GM19035 (cell line): ENCODE measurements at regions not wholly inside any gene's neighbourhood (a gene's known extent, or its start where the extent isn't known, plus 50 kb on each side); places are given as distances from the start of the nearest gene placed in this dataset.
"Not testable (repeated sequence)": the region's sequence is repeated elsewhere in the genome, so short reads cannot be mapped to it uniquely, and the experiment has no call there.

ENCODE experiments used
- ATAC-seq: cut with Tn5 transposase; IDR thresholded peaks from one replicate; pipeline ENCODE4 v1.9.1; 2021; ENCODE audit not compliant: unreplicated experiment

- ATAC-seq = no peak
These were observed 194.2 kb upstream of the GLRA1 start for GRCh38 chr5:152118676-152119470.

GRCh38 chr5:152116934-152117333 is 192.3 kb upstream of the GLRA1 start:
- ATAC-seq = no peak

- ATAC-seq = no peak
These were observed 188.8 kb upstream of the GLRA1 start for GRCh38 chr5:152113401-152113800.

GRCh38 chr5:152107220-152107619 is 182.6 kb upstream of the GLRA1 start:
- ATAC-seq = no peak

GRCh38 chr5:152106571-152106970 is 181.9 kb upstream of the GLRA1 start:
- ATAC-seq = no peak

- ATAC-seq = no peak
These were observed 180.4 kb upstream of the GLRA1 start for GRCh38 chr5:152105085-152105484.

- ATAC-seq = no peak
These were observed 179.6 kb upstream of the GLRA1 start for GRCh38 chr5:152104211-152104610.

- ATAC-seq = not testable (repeated sequence)
These were observed 178.3 kb upstream of the GLRA1 start for GRCh38 chr5:152102908-152103307.

GRCh38 chr5:152102057-152102456 is 177.4 kb upstream of the GLRA1 start:
- ATAC-seq = no peak

GRCh38 chr5:152100462-152100861 is 175.8 kb upstream of the GLRA1 start:
- ATAC-seq = no peak

- no peak for ATAC-seq
These were observed 172.5 kb upstream of the GLRA1 start for GRCh38 chr5:152097128-152097527.

- no peak for ATAC-seq
These were observed 170.1 kb upstream of the GLRA1 start for GRCh38 chr5:152094716-152095115.

- ATAC-seq = no peak
These were observed 169.4 kb upstream of the GLRA1 start for GRCh38 chr5:152094060-152094459.

- ATAC-seq = no peak
These were observed 167.9 kb upstream of the GLRA1 start for GRCh38 chr5:152092580-152092979.

GRCh38 chr5:152089644-152090043 is 165.0 kb upstream of the GLRA1 start:
- ATAC-seq = no peak

GRCh38 chr5:152086668-152087067 is 162.0 kb upstream of the GLRA1 start:
- no peak for ATAC-seq

GRCh38 chr5:152084476-152084875 is 159.8 kb upstream of the GLRA1 start:
- no peak for ATAC-seq

- ATAC-seq = no peak
These were observed 158.6 kb upstream of the GLRA1 start for GRCh38 chr5:152083231-152083630.

GRCh38 chr5:152072091-152072490 is 147.4 kb upstream of the GLRA1 start:
- no peak for ATAC-seq

- no peak for ATAC-seq
These were observed 145.9 kb upstream of the GLRA1 start for GRCh38 chr5:152070591-152070990.

- ATAC-seq = no peak
These were observed 142.1 kb upstream of the GLRA1 start for GRCh38 chr5:152066784-152067183.

- ATAC-seq = no peak
These were observed 138.4 kb upstream of the GLRA1 start for GRCh38 chr5:152063004-152063403.

GRCh38 chr5:152061095-152061494 is 136.4 kb upstream of the GLRA1 start:
- no peak for ATAC-seq
